Psoas muscle (tissue), 7 donors: ENCODE measurements at regions not wholly inside any gene's neighbourhood (a gene's known extent, or its start where the extent isn't known, plus 50 kb on each side); places are given as distances from the start of the nearest gene placed in this dataset.

Source experiments
- ATAC-seq, 4 donors: fragments of 200-7000 bp; cut with Tn5 transposase; one replicate each; pipeline ENCODE4 v1.9.1; 2020; ENCODE audit warnings: moderate library complexity in 3 of 4, mild to moderate bottlenecking in 2 of 4
- DNase-seq, 2 donors: peaks; one replicate each; pipeline ENCODE4 v3.0.0-alpha.2; 2020
- H3K27ac ChIP-seq: fragments of 200-600 bp; one replicate; pipeline ENCODE4 v1.8.0; 2022
- H3K27me3 ChIP-seq, 3 donors: fragments of 200-600 bp in 1 of 3; one replicate each; pipeline versions ENCODE4 v1.6.1 to v1.8.0; 2013 to 2022; ENCODE audit warnings: low read length in 2 of 3, mild to moderate bottlenecking in 2 of 3, moderate library complexity in 1 of 3; ENCODE audit not compliant: insufficient read depth in 3 of 3
- H3K36me3 ChIP-seq, 2 donors: fragments of 200-600 bp in 1 of 2; one replicate each; pipeline versions ENCODE4 v1.6.1 to v1.8.0; 2013 to 2022; ENCODE audit warnings: low read depth in 1 of 2, mild to moderate bottlenecking in 1 of 2, moderate library complexity in 1 of 2; ENCODE audit not compliant: insufficient read depth in 1 of 2
- H3K4me1 ChIP-seq: fragments of 200-600 bp; one replicate; pipeline ENCODE4 v1.8.0; 2022
- H3K4me3 ChIP-seq: fragments of 200-600 bp; one replicate; pipeline ENCODE4 v1.8.0; 2022; ENCODE audit warnings: mild to moderate bottlenecking
- H3K9me3 ChIP-seq: fragments of 200-600 bp; one replicate; pipeline ENCODE4 v1.8.0; 2022
- WGBS, 3 donors: extraction: QIAGEN DNeasy Blood & Tissue Kit; methylation state at CpG; one replicate each; pipeline versions ENCODE4 v1.1.6 to v1.1.7; 2013; 5-methylcytosine and 5-hydroxymethylcytosine counted together
- intact Hi-C, 2 donors: fragments of 100-400 bp; cut with DNase I; formaldehyde crosslinking; loops; one replicate each; pipeline versions ENCODE4 v1.11.0 to v1.14.2; 2022
- TF ChIP-seq, protein P1 (sequence below): fragments of 200-600 bp; IDR thresholded peaks from one replicate; pipeline ENCODE4 v1.8.0; 2022; ENCODE audit warnings: antibody characterized with exemption
- donor health status: healthy with polysubstance abuse.
- donor health status: DM: no; HTN: no; CAD: no; lungs with moderate emphysema.
- donor health status: Bipolar disorder and iron deficiency.
- donor health status: healthy.
- donor health status: DM: yes; HTN: yes; CAD: no.
- donor health status: DM: no; HTN: no; CAD: no.
- donor health status: DM: yes; HTN: yes; CAD: no.

GRCh38 chr3:194840661-194841514, 155.2 kb downstream of the FAM43A start:
- DNase-seq (no peak), ATAC-seq (no peak)
- Histone ChIP-seq H3K27me3 (no peaks in the 10 kb centered on the region), H3K27ac (no peak overlapping the region), H3K4me3 (no peak overlapping the region), H3K36me3 (no peaks in the 10 kb centered on the region), H3K9me3 (no peaks in the 10 kb centered on the region), H3K4me1 (no peaks in the 10 kb centered on the region)
- TF ChIP-seq, protein P1, sequence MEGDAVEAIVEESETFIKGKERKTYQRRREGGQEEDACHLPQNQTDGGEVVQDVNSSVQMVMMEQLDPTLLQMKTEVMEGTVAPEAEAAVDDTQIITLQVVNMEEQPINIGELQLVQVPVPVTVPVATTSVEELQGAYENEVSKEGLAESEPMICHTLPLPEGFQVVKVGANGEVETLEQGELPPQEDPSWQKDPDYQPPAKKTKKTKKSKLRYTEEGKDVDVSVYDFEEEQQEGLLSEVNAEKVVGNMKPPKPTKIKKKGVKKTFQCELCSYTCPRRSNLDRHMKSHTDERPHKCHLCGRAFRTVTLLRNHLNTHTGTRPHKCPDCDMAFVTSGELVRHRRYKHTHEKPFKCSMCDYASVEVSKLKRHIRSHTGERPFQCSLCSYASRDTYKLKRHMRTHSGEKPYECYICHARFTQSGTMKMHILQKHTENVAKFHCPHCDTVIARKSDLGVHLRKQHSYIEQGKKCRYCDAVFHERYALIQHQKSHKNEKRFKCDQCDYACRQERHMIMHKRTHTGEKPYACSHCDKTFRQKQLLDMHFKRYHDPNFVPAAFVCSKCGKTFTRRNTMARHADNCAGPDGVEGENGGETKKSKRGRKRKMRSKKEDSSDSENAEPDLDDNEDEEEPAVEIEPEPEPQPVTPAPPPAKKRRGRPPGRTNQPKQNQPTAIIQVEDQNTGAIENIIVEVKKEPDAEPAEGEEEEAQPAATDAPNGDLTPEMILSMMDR = no peak
- WGBS, 3 donors = 72 to 80% (median 74%) methylated on average over 21 of the region's 21 CpGs
- intact Hi-C loops = no loop called here

DNA sequence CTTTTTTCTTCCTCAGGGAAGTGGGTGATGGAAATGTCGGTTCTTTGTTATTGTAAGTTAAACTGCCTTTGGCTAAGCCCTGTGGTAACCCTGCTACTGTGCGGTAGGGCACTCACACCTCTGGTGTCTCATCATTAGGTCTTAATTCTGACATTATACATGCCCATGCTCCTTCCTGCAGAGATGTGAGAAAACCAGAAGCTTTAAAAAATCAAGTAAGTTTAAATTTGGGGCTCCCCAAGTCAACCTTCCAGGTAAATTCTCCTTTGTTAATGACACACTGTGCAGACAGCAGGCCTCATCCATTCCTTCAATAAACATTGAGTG, 155.8 kb downstream of the FAM43A start:
- Histone ChIP-seq H3K27ac (no peak overlapping the region), H3K27me3 (no peaks in the 10 kb centered on the region), H3K36me3 (no peaks in the 10 kb centered on the region), H3K9me3 (no peaks in the 10 kb centered on the region), H3K4me3 (no peak overlapping the region), H3K4me1 (no peaks in the 10 kb centered on the region)
- TF ChIP-seq, protein P1 = no peak
- WGBS, 3 donors = 77 to 82% (median 79%) methylated on average over 2 of the region's 2 CpGs
- no peak for DNase-seq
- no peak for ATAC-seq
- intact Hi-C loops = no loop called here

DNA sequence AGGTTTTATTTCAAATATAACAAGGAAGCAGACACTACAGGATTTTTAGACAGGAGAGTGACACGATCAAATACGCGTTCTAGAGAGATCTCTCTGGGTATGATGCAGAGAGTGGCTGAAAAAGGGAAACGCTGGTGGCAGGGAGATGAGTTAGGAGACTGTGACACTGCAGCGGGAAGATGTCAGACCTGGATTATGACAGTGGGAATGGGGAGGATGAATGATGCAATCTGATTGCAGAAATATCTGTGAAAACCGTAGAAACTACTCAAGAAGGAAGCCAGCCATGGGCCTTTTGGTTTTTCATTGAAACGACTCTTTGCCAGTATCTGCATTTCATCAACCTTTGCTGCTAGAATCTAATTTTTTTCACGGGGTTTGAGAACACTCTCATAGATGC, 157.9 kb downstream of the FAM43A start:
- intact Hi-C loops = no loop called here
- WGBS, 3 donors = 80 to 87% (median 84%) methylated on average over 8 of the region's 8 CpGs
- no peaks in the 10 kb centered on the region for H3K9me3 ChIP-seq
- no peaks in the 10 kb centered on the region for H3K4me1 ChIP-seq
- no peaks in the 10 kb centered on the region for H3K36me3 ChIP-seq
- ATAC-seq (no peak), DNase-seq (no peak)
- TF ChIP-seq, protein P1 = no peak
- no peak overlapping the region for H3K27ac ChIP-seq
- no peak overlapping the region for H3K4me3 ChIP-seq
- H3K27me3 ChIP-seq = no peaks in the 10 kb centered on the region

- DNase-seq = no peak
- Histone ChIP-seq H3K27me3 (no peaks in the 10 kb centered on the region), H3K4me3 (no peak overlapping the region), H3K4me1 (no peaks in the 10 kb centered on the region), H3K27ac (no peak overlapping the region), H3K9me3 (no peaks in the 10 kb centered on the region), H3K36me3 (no peaks in the 10 kb centered on the region)
- no peak for ATAC-seq
- 77 to 92% (median 86%) methylated on average over 3 of the region's 3 CpGs for WGBS, 3 donors
- TF ChIP-seq, protein P1 = no peak
- intact Hi-C loops = no loop called here
Measured at GRCh38 chr3:194844046-194844445, 158.4 kb downstream of the FAM43A start.
